ENCODE measurements at regions not wholly inside any gene's neighbourhood (a gene's known extent, or its start where the extent isn't known, plus 50 kb on each side); places are given as distances from the start of the nearest gene placed in this dataset.
A peak's percentile ranks its signal among the peaks of the same experiment; 100 is the strongest.
"Not testable (repeated sequence)": the region's sequence is repeated elsewhere in the genome, so short reads cannot be mapped to it uniquely, and the experiment has no call there.

DNA sequence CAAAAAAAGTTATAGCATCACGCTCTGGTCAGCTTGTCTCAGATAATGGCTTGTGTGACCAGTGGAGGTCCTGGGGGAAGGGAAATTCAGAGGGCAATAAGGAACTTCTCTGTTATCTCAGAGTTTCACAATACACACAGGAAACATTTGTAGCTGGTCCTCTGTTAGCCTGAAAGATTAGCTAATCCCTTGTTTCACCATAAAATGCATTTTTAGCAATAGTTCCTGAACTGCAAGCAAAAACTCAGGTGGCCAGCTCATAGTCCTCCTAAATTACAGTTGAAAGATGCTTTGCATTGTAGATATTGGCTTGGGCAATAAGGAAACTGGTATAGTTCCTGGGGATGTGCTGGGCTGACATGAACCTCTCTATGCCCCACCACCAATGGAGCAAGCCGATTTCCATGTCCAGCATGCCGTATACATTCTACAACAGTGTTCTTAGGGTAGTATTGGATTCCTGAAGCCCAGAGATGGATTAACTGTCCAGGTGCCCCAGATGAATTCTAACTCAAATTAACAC lies 141.5 kb upstream of the TBL1XR1 start:
- H3K4me3 Mint-ChIP-seq = no peak overlapping the region
- H3K27ac Mint-ChIP-seq = peak overlapping the region; percentile 37
- H3K4me1 Mint-ChIP-seq (ENCODE audit: low read depth) = peaks cover 35% of the 10 kb centered on the region
- H3K36me3 Mint-ChIP-seq (ENCODE audit: low read depth) = peaks cover 3% of the 10 kb centered on the region
- peaks cover 14% of the 10 kb centered on the region for H3K27me3 Mint-ChIP-seq (ENCODE audit: low read depth)
- no peaks in the 10 kb centered on the region for H3K9me3 Mint-ChIP-seq

- not testable (repeated sequence) for H3K9me3 Mint-ChIP-seq; H3K36me3 Mint-ChIP-seq (ENCODE audit: low read depth); H3K4me3 Mint-ChIP-seq
- Mint-ChIP-seq H3K4me1 (ENCODE audit: low read depth) (peaks cover 32% of the 10 kb centered on the region), H3K27ac (peak overlapping the region; percentile 37), H3K27me3 (ENCODE audit: low read depth) (peaks cover 14% of the 10 kb centered on the region)
Measured at GRCh38 chr3:177339220-177339703, 142.0 kb upstream of the TBL1XR1 start.

DNA sequence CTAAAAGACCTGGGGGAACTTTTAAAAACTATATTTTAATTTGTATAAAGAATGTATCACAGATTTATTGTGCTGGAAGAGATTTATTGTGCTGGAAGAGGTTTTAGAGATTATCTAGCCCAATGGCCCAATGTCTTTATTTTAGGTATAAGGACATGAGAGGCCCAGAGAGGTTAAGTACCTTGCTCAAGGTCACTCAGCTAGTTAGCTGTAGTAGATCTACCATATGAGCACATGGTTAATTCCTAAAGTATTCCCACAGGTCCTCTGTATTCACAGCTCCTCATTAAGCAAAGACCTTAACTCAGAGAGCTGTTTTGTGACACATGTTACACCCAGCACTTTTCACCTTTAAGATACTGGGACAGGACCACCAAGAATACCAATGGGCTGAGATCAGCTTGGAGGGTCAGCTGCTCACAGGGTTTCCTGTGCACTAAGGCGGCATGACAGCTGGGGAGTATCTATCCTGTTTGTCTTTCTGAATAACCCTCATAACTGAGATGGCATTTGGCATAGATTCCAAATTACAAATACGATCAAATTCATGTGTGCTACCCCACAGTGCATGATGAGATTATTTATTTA lies 143.1 kb upstream of the TBL1XR1 start:
- peaks cover 5% of the 10 kb centered on the region for H3K27me3 Mint-ChIP-seq (ENCODE audit: low read depth)
- no peaks in the 10 kb centered on the region for H3K9me3 Mint-ChIP-seq
- no peak overlapping the region for H3K4me3 Mint-ChIP-seq
- H3K4me1 Mint-ChIP-seq (ENCODE audit: low read depth) = peaks cover 34% of the 10 kb centered on the region
- H3K36me3 Mint-ChIP-seq (ENCODE audit: low read depth) = peaks cover 1% of the 10 kb centered on the region
- H3K27ac Mint-ChIP-seq = no peak overlapping the region

- Mint-ChIP-seq H3K4me3 (no peak overlapping the region), H3K4me1 (ENCODE audit: low read depth) (peaks cover 41% of the 10 kb centered on the region), H3K27ac (no peak overlapping the region), H3K9me3 (no peaks in the 10 kb centered on the region), H3K36me3 (ENCODE audit: low read depth) (peaks cover 1% of the 10 kb centered on the region), H3K27me3 (ENCODE audit: low read depth) (no peaks in the 10 kb centered on the region)
Measured at GRCh38 chr3:177341736-177342419, 144.6 kb upstream of the TBL1XR1 start.

- H3K27me3 Mint-ChIP-seq (ENCODE audit: low read depth) = no peaks in the 10 kb centered on the region
- H3K9me3 Mint-ChIP-seq = no peaks in the 10 kb centered on the region
- H3K4me3 Mint-ChIP-seq = no peak overlapping the region
- no peak overlapping the region for H3K27ac Mint-ChIP-seq
- H3K36me3 Mint-ChIP-seq (ENCODE audit: low read depth) = no peaks in the 10 kb centered on the region
- H3K4me1 Mint-ChIP-seq (ENCODE audit: low read depth) = peaks cover 35% of the 10 kb centered on the region
Measured at GRCh38 chr3:177343122-177343625, 145.9 kb upstream of the TBL1XR1 start.

- Mint-ChIP-seq H3K36me3 (ENCODE audit: low read depth) (no peaks in the 10 kb centered on the region), H3K27me3 (ENCODE audit: low read depth) (no peaks in the 10 kb centered on the region), H3K9me3 (no peaks in the 10 kb centered on the region), H3K27ac (peak overlapping the region; percentile 80), H3K4me3 (peak overlapping the region; percentile 30), H3K4me1 (ENCODE audit: low read depth) (peaks cover 29% of the 10 kb centered on the region)
Measured at GRCh38 chr3:177345049-177345972, 148.0 kb upstream of the TBL1XR1 start.

GRCh38 chr3:177345973-177346503 lies 148.8 kb upstream of the TBL1XR1 start:
- peaks cover 29% of the 10 kb centered on the region for H3K4me1 Mint-ChIP-seq (ENCODE audit: low read depth)
- peak overlapping the region; percentile 80 for H3K27ac Mint-ChIP-seq
- no peaks in the 10 kb centered on the region for H3K36me3 Mint-ChIP-seq (ENCODE audit: low read depth)
- peak overlapping the region; percentile 30 for H3K4me3 Mint-ChIP-seq
- no peaks in the 10 kb centered on the region for H3K27me3 Mint-ChIP-seq (ENCODE audit: low read depth)
- H3K9me3 Mint-ChIP-seq = no peaks in the 10 kb centered on the region

GRCh38 chr3:177346878-177347277 lies 149.6 kb upstream of the TBL1XR1 start:
- Mint-ChIP-seq H3K9me3 (no peaks in the 10 kb centered on the region), H3K36me3 (ENCODE audit: low read depth) (no peaks in the 10 kb centered on the region), H3K27ac (no peak overlapping the region), H3K27me3 (ENCODE audit: low read depth) (no peaks in the 10 kb centered on the region), H3K4me3 (no peak overlapping the region), H3K4me1 (ENCODE audit: low read depth) (peaks cover 29% of the 10 kb centered on the region)

DNA sequence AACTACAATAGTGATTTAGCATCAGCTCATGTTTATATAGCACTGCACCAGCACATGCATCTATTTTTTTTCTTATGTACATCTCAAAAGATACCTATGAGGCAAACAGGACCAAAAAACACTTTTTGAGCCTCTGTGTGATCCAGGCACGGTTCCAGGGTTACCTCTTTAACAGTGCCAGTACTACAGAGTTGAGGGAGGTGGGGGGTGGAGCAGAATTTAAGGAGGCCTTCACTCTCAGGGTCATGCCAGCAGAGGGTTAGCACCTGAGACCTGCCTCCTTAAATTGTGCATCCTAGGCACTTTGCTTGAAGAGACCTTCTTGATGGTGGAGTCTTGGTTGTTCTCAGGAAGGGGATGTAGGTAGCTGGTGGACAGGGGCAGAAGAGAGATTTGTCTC lies 150.3 kb upstream of the TBL1XR1 start:
- H3K36me3 Mint-ChIP-seq (ENCODE audit: low read depth) = no peaks in the 10 kb centered on the region
- no peaks in the 10 kb centered on the region for H3K9me3 Mint-ChIP-seq
- no peak overlapping the region for H3K27ac Mint-ChIP-seq
- H3K27me3 Mint-ChIP-seq (ENCODE audit: low read depth) = no peaks in the 10 kb centered on the region
- peaks cover 28% of the 10 kb centered on the region for H3K4me1 Mint-ChIP-seq (ENCODE audit: low read depth)
- H3K4me3 Mint-ChIP-seq = no peak overlapping the region

GRCh38 chr3:177348974-177349373 lies 151.7 kb upstream of the TBL1XR1 start:
- Mint-ChIP-seq H3K9me3 (no peaks in the 10 kb centered on the region), H3K4me1 (ENCODE audit: low read depth) (peaks cover 28% of the 10 kb centered on the region), H3K27me3 (ENCODE audit: low read depth) (no peaks in the 10 kb centered on the region), H3K4me3 (no peak overlapping the region), H3K27ac (no peak overlapping the region), H3K36me3 (ENCODE audit: low read depth) (no peaks in the 10 kb centered on the region)

GRCh38 chr3:177349384-177349783 lies 152.1 kb upstream of the TBL1XR1 start:
- Mint-ChIP-seq H3K4me1 (ENCODE audit: low read depth) (peaks cover 28% of the 10 kb centered on the region), H3K27me3 (ENCODE audit: low read depth) (no peaks in the 10 kb centered on the region), H3K27ac (no peak overlapping the region), H3K36me3 (ENCODE audit: low read depth) (no peaks in the 10 kb centered on the region), H3K4me3 (no peak overlapping the region), H3K9me3 (no peaks in the 10 kb centered on the region)

DNA sequence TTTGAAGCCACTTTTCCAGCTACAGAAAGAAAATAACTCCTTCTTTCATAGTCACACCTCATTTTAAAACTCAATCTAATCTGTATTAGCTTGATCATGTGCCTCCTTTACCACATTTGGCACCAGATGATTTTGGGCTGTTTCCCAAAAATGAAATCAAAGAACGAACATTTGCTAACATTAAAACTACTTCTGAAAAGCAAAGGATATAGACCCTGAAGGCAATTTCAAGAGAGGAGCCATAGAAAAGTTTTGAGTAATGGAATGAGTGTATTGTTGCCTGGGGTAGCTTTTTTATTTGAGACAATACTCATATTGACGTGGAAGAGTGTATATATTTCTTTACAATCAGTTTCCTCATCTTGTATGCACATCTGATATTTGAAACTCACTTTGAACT lies 152.8 kb upstream of the TBL1XR1 start:
- Mint-ChIP-seq H3K27me3 (ENCODE audit: low read depth) (no peaks in the 10 kb centered on the region), H3K9me3 (no peaks in the 10 kb centered on the region), H3K4me1 (ENCODE audit: low read depth) (peaks cover 25% of the 10 kb centered on the region), H3K36me3 (ENCODE audit: low read depth) (no peaks in the 10 kb centered on the region), H3K4me3 (no peak overlapping the region), H3K27ac (no peak overlapping the region)

GRCh38 chr3:177351206-177351605 lies 153.9 kb upstream of the TBL1XR1 start:
- H3K36me3 Mint-ChIP-seq (ENCODE audit: low read depth) = no peaks in the 10 kb centered on the region
- no peaks in the 10 kb centered on the region for H3K27me3 Mint-ChIP-seq (ENCODE audit: low read depth)
- no peak overlapping the region for H3K27ac Mint-ChIP-seq
- H3K4me1 Mint-ChIP-seq (ENCODE audit: low read depth) = peaks cover 18% of the 10 kb centered on the region
- H3K9me3 Mint-ChIP-seq = no peaks in the 10 kb centered on the region
- no peak overlapping the region for H3K4me3 Mint-ChIP-seq

- Mint-ChIP-seq H3K4me1 (ENCODE audit: low read depth) (peaks cover 19% of the 10 kb centered on the region), H3K27ac (no peak overlapping the region), H3K4me3 (no peak overlapping the region), H3K27me3 (ENCODE audit: low read depth) (no peaks in the 10 kb centered on the region), H3K36me3 (ENCODE audit: low read depth) (no peaks in the 10 kb centered on the region), H3K9me3 (no peaks in the 10 kb centered on the region)
Measured at GRCh38 chr3:177351757-177352158, 154.5 kb upstream of the TBL1XR1 start.
